H1 (cell line): ENCODE measurements at regions not wholly inside any gene's neighbourhood (a gene's known extent, or its start where the extent isn't known, plus 50 kb on each side); places are given as distances from the start of the nearest gene placed in this dataset.

Experiments used
- CTCF ChIA-PET: fragments of 300-600 bp; sonication (Branson Sonifier 250); formaldehyde crosslinking; loops from one replicate; lab custom pipeline; 2021; ENCODE audit not compliant: partially characterized antibody; lab: Charles Lee
- POLR2A ChIA-PET: fragments of 300-600 bp; sonication (Branson Sonifier 250); formaldehyde crosslinking; loops from one replicate; lab custom pipeline; 2021; ENCODE audit warnings: inconsistent platforms; ENCODE audit not compliant: partially characterized antibody; lab: Charles Lee
- DNase-seq, 2 experiments: peaks; one replicate each; pipeline versions ENCODE4 v3.0.0 to v3.0.0-alpha.2; 2010 to 2022; ENCODE audit warnings: low spot score in 2 of 2, low read depth in 1 of 2, mixed read lengths in 1 of 2
- FAIRE-seq: peaks from 2 replicates; lab custom pipeline; 2011; peaks lifted over from hg19 to GRCh38; lab: Jason Lieb, UNC
- H2AFZ ChIP-seq: 2 replicates; pipeline ENCODE4 v1.8.1; 2012; ENCODE audit warnings: low read length, inconsistent platforms
- H2AK5ac ChIP-seq: 2 replicates; pipeline ENCODE4 v1.6.1; 2013; ENCODE audit warnings: low read depth, low read length
- H2BK120ac ChIP-seq: replicated peaks from 2 replicates; pipeline ENCODE3; 2013; ENCODE audit warnings: low read depth, low read length, inconsistent platforms
- H2BK12ac ChIP-seq: 2 replicates; pipeline ENCODE4 v1.6.1; 2013; ENCODE audit warnings: low read depth, low read length
- H2BK15ac ChIP-seq: 2 replicates; pipeline ENCODE4 v1.6.1; 2013; ENCODE audit warnings: low read length
- H2BK20ac ChIP-seq: 2 replicates; pipeline ENCODE4 v1.6.1; 2013; ENCODE audit warnings: low read length
- H2BK5ac ChIP-seq: 2 replicates; pipeline ENCODE4 v1.6.1; 2013; ENCODE audit warnings: low read depth, low read length
- H3K14ac ChIP-seq: 2 replicates; pipeline ENCODE4 v1.6.1; 2013; ENCODE audit warnings: inconsistent platforms; ENCODE audit not compliant: insufficient read length
- H3K18ac ChIP-seq: 2 replicates; pipeline ENCODE4 v1.6.1; 2013; ENCODE audit warnings: low read length; ENCODE audit errors: extremely low read depth
- H3K23ac ChIP-seq: 2 replicates; pipeline ENCODE4 v1.6.1; 2013; ENCODE audit warnings: inconsistent platforms; ENCODE audit not compliant: insufficient read length
- H3K23me2 ChIP-seq: 2 replicates; pipeline ENCODE4 v1.6.1; 2013; ENCODE audit warnings: low read depth, low read length
- H3K27ac ChIP-seq: 2 replicates; pipeline ENCODE4 v1.6.1; 2011; ENCODE audit warnings: low read depth, low read length, inconsistent platforms
- H3K27me3 ChIP-seq, 4 experiments: replicated peaks in 1 of 4; 1 replicate in 1 of 4; 2 replicates in 3 of 4; pipeline versions ENCODE4 v1.6.1 to v1.8.1; 2011 to 2013; ENCODE audit warnings: low read length in 3 of 4, mild to moderate bottlenecking in 3 of 4, inconsistent platforms in 2 of 4, mixed read lengths in 2 of 4, moderate library complexity in 1 of 4; ENCODE audit not compliant: control insufficient read depth in 3 of 4, insufficient read depth in 3 of 4; ENCODE audit errors: extremely low read depth in 1 of 4
- H3K36me3 ChIP-seq, 4 experiments: 2 replicates each; pipeline versions ENCODE4 v1.6.1 to v1.8.1; 2011 to 2013; ENCODE audit warnings: mild to moderate bottlenecking in 4 of 4, low read length in 3 of 4, moderate library complexity in 2 of 4, control low read depth in 1 of 4, inconsistent platforms in 1 of 4; ENCODE audit not compliant: insufficient read depth in 4 of 4, control insufficient read depth in 2 of 4
- H3K4ac ChIP-seq: replicated peaks from 2 replicates; pipeline ENCODE3; 2013; ENCODE audit warnings: low read length, low read depth, mixed read lengths, inconsistent platforms; ENCODE audit not compliant: insufficient read length
- H3K4me1 ChIP-seq, 4 experiments: replicated peaks in 1 of 4; 1 replicate in 1 of 4; 2 replicates in 3 of 4; pipeline versions ENCODE4 v1.6.1 to v1.8.1; 2011 to 2013; ENCODE audit warnings: low read length in 3 of 4, inconsistent platforms in 2 of 4, mixed read lengths in 1 of 4; ENCODE audit not compliant: insufficient read depth in 4 of 4, control insufficient read depth in 3 of 4
- H3K4me2 ChIP-seq, 2 experiments: 2 replicates each; pipeline versions ENCODE4 v1.6.1 to v1.8.1; 2011 to 2013; ENCODE audit warnings: low read depth in 2 of 2, low read length in 2 of 2, control low read depth in 1 of 2, inconsistent platforms in 1 of 2, mild to moderate bottlenecking in 1 of 2; ENCODE audit not compliant: insufficient read depth in 1 of 2
- H3K4me3 ChIP-seq, 4 experiments: fragments of 200-600, 300-600 bp in 1 of 4; sonication (generic), shearing (Covaris generic), sonication (Bioruptor Twin) in 1 of 4; 2 replicates each; pipeline versions ENCODE4 v1.5.1 to v1.8.1; 2011 to 2016; ENCODE audit warnings: low read length in 4 of 4, low read depth in 3 of 4, control low read depth in 2 of 4, inconsistent platforms in 2 of 4, mild to moderate bottlenecking in 2 of 4, mixed read lengths in 1 of 4, moderate library complexity in 1 of 4; ENCODE audit not compliant: insufficient read depth in 2 of 4; ENCODE audit errors: extremely low read depth in 1 of 4
- H3K56ac ChIP-seq: replicated peaks from 2 replicates; pipeline ENCODE3; 2013; ENCODE audit warnings: low read depth, mild to moderate bottlenecking, mixed read lengths, low read length, inconsistent platforms; ENCODE audit not compliant: insufficient read length
- H3K79me1 ChIP-seq: 2 replicates; pipeline ENCODE4 v1.6.1; 2013; ENCODE audit warnings: low read depth, low read length, control low read depth
- H3K79me2 ChIP-seq, 2 experiments: 2 replicates each; pipeline versions ENCODE4 v1.6.1 to v1.8.1; 2012 to 2013; ENCODE audit warnings: low read length in 2 of 2, mild to moderate bottlenecking in 2 of 2, inconsistent platforms in 1 of 2; ENCODE audit not compliant: insufficient read depth in 2 of 2, control insufficient read depth in 1 of 2
- H3K9ac ChIP-seq, 4 experiments: replicated peaks in 1 of 4; 1 replicate in 1 of 4; 2 replicates in 3 of 4; pipeline versions ENCODE4 v1.6.1 to v1.8.1; 2011 to 2013; ENCODE audit warnings: low read depth in 3 of 4, low read length in 3 of 4, control low read depth in 2 of 4, mild to moderate bottlenecking in 2 of 4, moderate library complexity in 2 of 4, inconsistent platforms in 1 of 4; ENCODE audit errors: extremely low read depth in 1 of 4
- H3K9me3 ChIP-seq, 2 experiments: 2 replicates each; pipeline versions ENCODE4 v1.6.1 to v1.8.1; 2012 to 2013; ENCODE audit warnings: mild to moderate bottlenecking in 2 of 2, moderate library complexity in 2 of 2, control low read depth in 1 of 2, inconsistent platforms in 1 of 2, low read depth in 1 of 2, low read length in 1 of 2, mixed read lengths in 1 of 2; ENCODE audit not compliant: insufficient read depth in 2 of 2
- H4K20me1 ChIP-seq, 2 experiments: replicated peaks in 1 of 2; 2 replicates each; pipeline versions ENCODE3 to v1.8.1; 2011 to 2013; ENCODE audit warnings: inconsistent platforms in 2 of 2, low read length in 2 of 2, mild to moderate bottlenecking in 1 of 2; ENCODE audit not compliant: insufficient read depth in 2 of 2, control insufficient read depth in 1 of 2
- H4K5ac ChIP-seq: 2 replicates; pipeline ENCODE4 v1.6.1; 2013; ENCODE audit warnings: low read length, low read depth, mixed read lengths, inconsistent platforms; ENCODE audit not compliant: insufficient read length
- H4K8ac ChIP-seq: 2 replicates; pipeline ENCODE4 v1.8.0; 2013; ENCODE audit warnings: mild to moderate bottlenecking, moderate library complexity, low read length, inconsistent platforms; ENCODE audit not compliant: insufficient read depth; ENCODE audit errors: extremely low read depth
- H4K91ac ChIP-seq: replicated peaks from 2 replicates; pipeline ENCODE3; 2013; ENCODE audit warnings: low read length, mixed read lengths, inconsistent platforms; ENCODE audit not compliant: insufficient read length
- HDAC2 ChIP-seq, 2 experiments: fragments of 300-600 bp in 1 of 2; sonication (generic) in 1 of 2; IDR thresholded peaks; 2 replicates each; pipeline ENCODE4 v1.6.1; 2011 to 2012; ENCODE audit warnings: low read depth in 2 of 2, low read length in 2 of 2, mild to moderate bottlenecking in 2 of 2, moderate library complexity in 2 of 2, borderline replicate concordance in 1 of 2, inconsistent platforms in 1 of 2
- PHF8 ChIP-seq: fragments of 200-600 bp; sonication (generic); conservative IDR thresholded peaks from 2 replicates; pipeline ENCODE4 v1.7.1; 2012; ENCODE audit warnings: low read depth, mild to moderate bottlenecking, inconsistent platforms, low read length, moderate library complexity
- SIN3A ChIP-seq, 2 experiments: IDR thresholded peaks in 1 of 2; conservative IDR thresholded peaks in 1 of 2; 2 replicates each; pipeline ENCODE4 v1.6.1; 2011 to 2012; ENCODE audit warnings: low read length in 2 of 2, improper control_type of control experiment in 1 of 2, low read depth in 1 of 2, mild to moderate bottlenecking in 1 of 2
- TCF12 ChIP-seq: IDR thresholded peaks from 2 replicates; pipeline ENCODE4 v1.6.1; 2011; ENCODE audit warnings: low read depth, mild to moderate bottlenecking, low read length
- WGBS, 2 experiments: shearing (Covaris generic) in 1 of 2; methylation state at CpG; one replicate each; pipeline versions ENCODE4 v1.1.6 to v1.1.7; 2013 to 2015; ENCODE audit warnings: low lambda C conversion rate in 2 of 2, mixed read lengths in 2 of 2, inconsistent platforms in 1 of 2, low coverage in 1 of 2, missing lambda C conversion rate in 1 of 2; ENCODE audit not compliant: insufficient replicate concordance in 2 of 2, insufficient coverage in 1 of 2, insufficient read length in 1 of 2; ENCODE audit errors: extremely low coverage in 1 of 2, missing lambda C conversion rate in 1 of 2; 5-methylcytosine and 5-hydroxymethylcytosine counted together

DNA sequence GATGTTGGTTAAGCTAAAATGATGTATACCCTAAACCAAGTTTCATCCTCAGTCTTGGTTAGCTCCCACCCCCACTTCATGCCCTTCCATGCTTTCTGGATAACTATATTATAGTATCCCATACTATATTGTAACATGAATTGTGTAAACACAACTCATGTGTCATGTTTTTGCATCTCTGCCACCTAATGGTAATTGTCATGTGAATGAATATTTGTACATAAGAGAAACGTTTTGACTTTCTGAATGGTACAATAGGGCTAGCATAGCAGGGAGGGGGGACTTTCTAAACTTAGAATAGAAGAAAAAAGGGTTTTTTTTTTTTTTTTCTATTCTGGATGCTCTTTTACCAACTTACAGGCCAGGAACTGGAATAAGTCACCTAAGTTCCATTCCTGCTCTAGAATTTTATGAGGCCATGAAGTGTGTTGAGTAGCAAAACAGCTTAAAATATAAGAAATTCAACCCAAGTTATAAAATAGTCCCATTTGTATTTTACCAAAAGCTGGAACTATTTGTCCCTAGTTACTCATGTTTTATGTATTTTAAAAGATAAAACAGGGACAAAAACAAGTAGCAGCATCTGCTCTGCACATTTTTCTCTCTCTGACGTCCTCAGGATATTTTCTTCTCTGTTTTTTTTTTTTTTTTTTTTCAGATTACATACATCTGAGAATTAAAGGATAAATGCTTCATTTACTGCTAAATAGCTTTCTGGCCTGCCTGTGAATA is 77.4 kb downstream of the HLX start:
- Histone ChIP-seq H3K79me1 (no peaks in the 10 kb centered on the region), H3K23ac (no peak overlapping the region), H2AFZ (no peak overlapping the region), H2BK120ac (no peak overlapping the region), H4K5ac (no peak overlapping the region), H3K14ac (no peak overlapping the region), H3K4ac (no peak overlapping the region), H2BK5ac (no peak overlapping the region), H3K56ac (no peak overlapping the region), H3K23me2 (no peaks in the 10 kb centered on the region), H3K18ac (no peak overlapping the region), H2AK5ac (no peak overlapping the region), H3K79me2 (no peaks in the 10 kb centered on the region), H3K27me3 (no peaks in the 10 kb centered on the region), H2BK20ac (no peak overlapping the region), H4K8ac (no peak overlapping the region), H3K4me3 (no peak overlapping the region), H3K36me3 (no peaks in the 10 kb centered on the region), H3K4me2 (no peak overlapping the region), H4K91ac (no peak overlapping the region), H3K9me3 (no peaks in the 10 kb centered on the region), H3K4me1 (no peaks in the 10 kb centered on the region), H3K9ac (no peak overlapping the region), H4K20me1 (no peaks in the 10 kb centered on the region), H2BK12ac (no peak overlapping the region), H3K27ac (no peak overlapping the region), H2BK15ac (no peak overlapping the region)
- no peak for DNase-seq
- TF ChIP-seq SIN3A (conservative IDR thresholded peaks at IDR 0.05 in 1 of 2, IDR thresholded peaks at IDR 0.05 in 1 of 2; ENCODE audit: low read depth in 1 of 2, low read length in 2 of 2) (no peak), HDAC2 (IDR thresholded peaks at IDR 0.05; ENCODE audit: borderline replicate concordance in 1 of 2, low read depth in 2 of 2, low read length in 2 of 2) (no peak), PHF8 (no peak), TCF12 (no peak)
- FAIRE-seq: no peak
- ChIA-PET POLR2A (no interaction called here), CTCF (interaction anchor here (1.7 kb wide), 1 partner anchor 13 kb away, joined by 4 read pairs; no protein-coding TSS in a partner anchor)
- WGBS, 2 experiments: 86% methylated on average over 2 of the region's 2 CpGs; no CpG with 5 or more reads in 1 of the 2 experiments
